ENCODE measurements at regions not wholly inside any gene's neighbourhood (a gene's known extent, or its start where the extent isn't known, plus 50 kb on each side); places are given as distances from the start of the nearest gene placed in this dataset.

DNA sequence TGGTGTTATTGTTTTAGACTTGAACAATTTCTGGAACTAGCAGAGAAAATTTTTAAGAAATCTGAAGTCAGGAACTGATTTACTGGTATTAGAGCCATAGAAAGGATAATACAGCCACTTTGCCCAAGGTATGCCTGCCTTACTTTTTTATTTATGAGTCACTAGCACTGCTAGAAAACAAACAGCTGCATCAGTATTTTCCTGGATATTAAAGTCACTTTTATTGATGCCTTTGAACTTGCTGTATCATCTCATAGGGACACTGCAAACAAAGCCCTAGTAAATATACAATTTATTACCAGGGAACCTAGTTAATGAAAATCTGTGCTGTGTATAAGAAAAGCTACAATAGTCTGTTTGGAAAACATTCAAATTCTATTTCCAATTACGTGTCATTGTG is 490.8 kb upstream of the TMPRSS15 start:
- no peak for TF ChIP-seq RAD21 (IDR thresholded peaks at IDR 0.05; ENCODE audit: low read depth)
- no peak for TF ChIP-seq TCF12 (IDR thresholded peaks at IDR 0.05; ENCODE audit: low read depth)
- no peak for TF ChIP-seq EP300 (IDR thresholded peaks at IDR 0.05; ENCODE audit: borderline replicate concordance)
- TF ChIP-seq, protein P1, sequence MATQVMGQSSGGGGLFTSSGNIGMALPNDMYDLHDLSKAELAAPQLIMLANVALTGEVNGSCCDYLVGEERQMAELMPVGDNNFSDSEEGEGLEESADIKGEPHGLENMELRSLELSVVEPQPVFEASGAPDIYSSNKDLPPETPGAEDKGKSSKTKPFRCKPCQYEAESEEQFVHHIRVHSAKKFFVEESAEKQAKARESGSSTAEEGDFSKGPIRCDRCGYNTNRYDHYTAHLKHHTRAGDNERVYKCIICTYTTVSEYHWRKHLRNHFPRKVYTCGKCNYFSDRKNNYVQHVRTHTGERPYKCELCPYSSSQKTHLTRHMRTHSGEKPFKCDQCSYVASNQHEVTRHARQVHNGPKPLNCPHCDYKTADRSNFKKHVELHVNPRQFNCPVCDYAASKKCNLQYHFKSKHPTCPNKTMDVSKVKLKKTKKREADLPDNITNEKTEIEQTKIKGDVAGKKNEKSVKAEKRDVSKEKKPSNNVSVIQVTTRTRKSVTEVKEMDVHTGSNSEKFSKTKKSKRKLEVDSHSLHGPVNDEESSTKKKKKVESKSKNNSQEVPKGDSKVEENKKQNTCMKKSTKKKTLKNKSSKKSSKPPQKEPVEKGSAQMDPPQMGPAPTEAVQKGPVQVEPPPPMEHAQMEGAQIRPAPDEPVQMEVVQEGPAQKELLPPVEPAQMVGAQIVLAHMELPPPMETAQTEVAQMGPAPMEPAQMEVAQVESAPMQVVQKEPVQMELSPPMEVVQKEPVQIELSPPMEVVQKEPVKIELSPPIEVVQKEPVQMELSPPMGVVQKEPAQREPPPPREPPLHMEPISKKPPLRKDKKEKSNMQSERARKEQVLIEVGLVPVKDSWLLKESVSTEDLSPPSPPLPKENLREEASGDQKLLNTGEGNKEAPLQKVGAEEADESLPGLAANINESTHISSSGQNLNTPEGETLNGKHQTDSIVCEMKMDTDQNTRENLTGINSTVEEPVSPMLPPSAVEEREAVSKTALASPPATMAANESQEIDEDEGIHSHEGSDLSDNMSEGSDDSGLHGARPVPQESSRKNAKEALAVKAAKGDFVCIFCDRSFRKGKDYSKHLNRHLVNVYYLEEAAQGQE (IDR thresholded peaks at IDR 0.05; ENCODE audit: low read depth) = no peak
- no peak for TF ChIP-seq TAF1 (IDR thresholded peaks at IDR 0.05; ENCODE audit: low read depth)
- TF ChIP-seq ZBTB7A (IDR thresholded peaks at IDR 0.05; ENCODE audit: low read depth) = no peak
- TF ChIP-seq CREB1 (IDR thresholded peaks at IDR 0.05; ENCODE audit: low read depth) = no peak
